Heart left ventricle (tissue), 16 donors: ENCODE measurements at regions not wholly inside any gene's neighbourhood (a gene's known extent, or its start where the extent isn't known, plus 50 kb on each side); places are given as distances from the start of the nearest gene placed in this dataset.

Source experiments
- ATAC-seq, 4 donors: fragments of 200-7000 bp; cut with Tn5 transposase; one replicate each; pipeline ENCODE4 v1.9.1; 2020 to 2022; ENCODE audit warnings: moderate library complexity in 4 of 4, mild to moderate bottlenecking in 3 of 4, moderate number of reproducible peaks in 1 of 4
- DNase-seq, 5 donors: peaks; one replicate each; pipeline ENCODE4 v3.0.0-alpha.2; 2020
- H3K27ac ChIP-seq, 12 donors: fragments of 200-600 bp; sonication (generic) in 4 of 12; one replicate each; pipeline versions ENCODE4 v1.5.0 to v1.8.0; 2016 to 2022; ENCODE audit warnings: mild to moderate bottlenecking in 2 of 12
- H3K27me3 ChIP-seq, 9 donors: fragments of 200-600 bp; sonication (generic) in 2 of 9; one replicate each; pipeline versions ENCODE4 v1.5.1 to v1.8.0; 2016 to 2022; ENCODE audit warnings: mild to moderate bottlenecking in 3 of 9
- H3K36me3 ChIP-seq, 9 donors: fragments of 200-600 bp; sonication (generic) in 2 of 9; one replicate each; pipeline versions ENCODE4 v1.5.0 to v1.8.0; 2018 to 2022; ENCODE audit warnings: mild to moderate bottlenecking in 2 of 9
- H3K4me1 ChIP-seq, 12 donors: fragments of 200-600 bp; sonication (generic) in 4 of 12; one replicate each; pipeline versions ENCODE4 v1.5.0 to v1.8.0; 2016 to 2022; ENCODE audit warnings: mild to moderate bottlenecking in 3 of 12
- H3K4me3 ChIP-seq, 12 donors: fragments of 200-600 bp; sonication (generic) in 4 of 12; one replicate each; pipeline versions ENCODE4 v1.5.0 to v1.8.0; 2017 to 2022; ENCODE audit warnings: mild to moderate bottlenecking in 9 of 12, moderate library complexity in 4 of 12
- H3K9me3 ChIP-seq, 12 donors: fragments of 200-600 bp; sonication (generic) in 4 of 12; one replicate each; pipeline versions ENCODE4 v1.5.0 to v1.8.0; 2016 to 2022; ENCODE audit warnings: mild to moderate bottlenecking in 1 of 12
- CTCF ChIP-seq, 12 donors: fragments of 200-600 bp; sonication (generic) in 4 of 12; IDR thresholded peaks; one replicate each; pipeline versions ENCODE4 v1.5.0 to v1.8.0; 2018 to 2022; ENCODE audit warnings: antibody characterized with exemption in 12 of 12, mild to moderate bottlenecking in 5 of 12
- POLR2A ChIP-seq, 2 donors: fragments of 450-650 bp; IDR thresholded peaks; one replicate each; pipeline ENCODE4 v1.6.1; 2017; ENCODE audit warnings: antibody characterized with exemption in 2 of 2, mild to moderate bottlenecking in 2 of 2, moderate library complexity in 2 of 2
- WGBS, 4 donors: extraction: QIAGEN DNeasy Blood & Tissue Kit in 2 of 4; methylation state at CpG; one replicate each; pipeline versions ENCODE4 v1.1.5 to v1.1.7; 2013 to 2018; 5-methylcytosine and 5-hydroxymethylcytosine counted together
- intact Hi-C, 10 donors: fragments of 100-400 bp; cut with DNase I; formaldehyde crosslinking; loops; one replicate each; pipeline versions ENCODE4 v1.11.1 to v1.14.2; 2022
- donor health status: ischemic (EF 13 %, LVEDD 7.1; RV severe dilation, severe dysfunction).
- donor health status: healthy with polysubstance abuse.
- donor health status: DM: no; HTN: yes; CAD: no.
- donor health status: DM: no; HTN: no; CAD: no.
- donor health status: ischemic (EF 25% LVEDD 6.9; RV normal size, moderate dysfunction).
- donor health status: ischemic (EF 25% LVEDD 5.7; RV mildly dilated, moderate dysfunction).
- donor health status: healthy.
- donor health status: DM: yes; HTN: yes; CAD: no.
- donor health status: ischemic (EF 35%, LVEDD 5.7; RV mildly dilated, moderate dysfunction).
- donor health status: nonischemic (EF 11% LVEDD 7.7; RV severe dilation, severe dysfunction).
- donor health status: DM: yes; HTN: yes; CAD: no.
- donor health status: PGD.
- donor health status: ischemic (EF 29% LVEDD 5.4; RV normal size, mild dysfunction).
- donor health status: nonischemic (EF 23%, LVEDD 6.1; RV moderate dilation, normal function).

GRCh38 chr1:105172788-105173187, 1423.1 kb downstream of the AMY1C start:
- H3K4me3 ChIP-seq, result no peak overlapping the region
- no peaks in the 10 kb centered on the region for H3K4me1 ChIP-seq
- DNase-seq, result peak in 1 of 5 donors; percentile 25
- WGBS, 4 donors, result 22 to 29% (median 27%) methylated on average over 3 of the region's 3 CpGs
- no peak for TF ChIP-seq POLR2A (IDR thresholded peaks at IDR 0.05)
- TF ChIP-seq CTCF (IDR thresholded peaks at IDR 0.05), result no peak
- H3K27me3 ChIP-seq, result no peaks in the 10 kb centered on the region
- peaks cover 0 to 2% (median 0%) of the 10 kb centered on the region in 12 donors for H3K9me3 ChIP-seq
- no peak for ATAC-seq
- H3K36me3 ChIP-seq, result no peaks in the 10 kb centered on the region
- no peak overlapping the region for H3K27ac ChIP-seq
- intact Hi-C loops, result no loop called here

GRCh38 chr1:105180789-105181188, 1431.1 kb downstream of the AMY1C start:
- Histone ChIP-seq H3K9me3 (peaks cover 0 to 6% (median 0%) of the 10 kb centered on the region in 12 donors), H3K36me3 (no peaks in the 10 kb centered on the region), H3K27me3 (no peaks in the 10 kb centered on the region), H3K4me3 (no peak overlapping the region), H3K27ac (no peak overlapping the region), H3K4me1 (no peaks in the 10 kb centered on the region)
- ATAC-seq (no peak), DNase-seq (no peak)
- intact Hi-C loops, result no loop called here
- TF ChIP-seq POLR2A (IDR thresholded peaks at IDR 0.05), result no peak
- TF ChIP-seq CTCF (IDR thresholded peaks at IDR 0.05), result no peak
- 79 to 86% (median 81%) methylated on average over 1 of the region's 1 CpG for WGBS, 4 donors

DNA sequence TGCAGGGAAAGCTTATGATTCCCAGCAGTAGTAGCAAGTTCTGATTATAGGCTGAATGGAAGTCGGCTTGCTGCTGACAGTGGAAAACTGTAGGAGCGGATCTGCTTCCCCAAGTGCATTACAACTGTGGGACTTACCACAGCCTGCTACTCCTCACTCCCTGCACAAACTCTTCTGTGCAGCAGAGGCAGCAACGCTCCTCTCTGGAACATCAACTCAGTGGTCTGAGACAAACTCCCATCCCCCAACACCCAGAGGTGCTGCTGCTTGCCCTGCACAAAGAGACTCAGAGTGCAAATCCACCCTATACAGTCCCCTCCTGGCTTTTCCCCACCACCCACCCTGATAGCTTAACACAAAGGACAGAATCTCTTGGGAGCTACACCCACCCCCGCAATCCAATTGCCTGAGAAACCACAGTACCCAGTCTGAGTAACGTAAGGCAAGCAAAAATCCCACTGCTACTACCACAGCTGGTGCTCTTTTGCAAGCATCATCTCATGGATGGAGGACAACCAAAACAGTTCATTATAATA, 1455.2 kb downstream of the AMY1C start:
- intact Hi-C loops, result no loop called here
- Histone ChIP-seq H3K4me3 (no peak overlapping the region), H3K27ac (no peak overlapping the region), H3K4me1 (no peaks in the 10 kb centered on the region), H3K36me3 (no peaks in the 10 kb centered on the region), H3K9me3 (peaks cover 0 to 16% (median 0%) of the 10 kb centered on the region in 12 donors), H3K27me3 (no peaks in the 10 kb centered on the region)
- no peak for TF ChIP-seq POLR2A (IDR thresholded peaks at IDR 0.05)
- TF ChIP-seq CTCF (IDR thresholded peaks at IDR 0.05), result no peak
- ATAC-seq, result no peak
- 80 to 87% (median 82%) methylated on average over 5 of the region's 5 CpGs for WGBS, 4 donors
- no peak for DNase-seq

DNA sequence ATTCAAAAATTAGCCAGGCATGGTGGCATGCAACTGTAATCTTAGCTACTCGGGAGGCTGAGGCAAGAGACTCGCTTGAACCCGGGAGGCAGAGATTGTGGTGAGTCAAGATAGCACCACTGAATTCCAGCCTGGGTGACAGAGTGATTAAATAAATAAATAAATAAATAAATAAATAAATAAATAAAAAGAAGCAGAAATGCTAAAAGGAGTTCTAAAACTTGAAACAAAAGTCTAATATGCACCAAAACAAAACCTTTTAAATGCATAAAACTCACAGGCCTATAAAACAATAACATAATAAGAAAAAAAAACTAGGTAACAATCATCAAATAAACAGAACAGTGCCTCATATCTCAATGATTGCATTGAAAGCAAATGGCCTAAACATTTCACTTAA, 1458.9 kb downstream of the AMY1C start:
- H3K4me1 ChIP-seq, result no peaks in the 10 kb centered on the region
- H3K36me3 ChIP-seq, result no peaks in the 10 kb centered on the region
- DNase-seq, result no peak
- intact Hi-C loops, result no loop called here
- 89 to 92% (median 92%) methylated on average over 3 of the region's 3 CpGs for WGBS, 4 donors
- no peak overlapping the region for H3K4me3 ChIP-seq
- no peak for TF ChIP-seq CTCF (IDR thresholded peaks at IDR 0.05)
- no peak for TF ChIP-seq POLR2A (IDR thresholded peaks at IDR 0.05)
- H3K27ac ChIP-seq, result no peak overlapping the region
- ATAC-seq, result no peak
- H3K9me3 ChIP-seq, result peaks cover 0 to 21% (median 1%) of the 10 kb centered on the region in 12 donors
- H3K27me3 ChIP-seq, result no peaks in the 10 kb centered on the region
